C4-2B (cell line): ENCODE measurements at regions not wholly inside any gene's neighbourhood (a gene's known extent, or its start where the extent isn't known, plus 50 kb on each side); places are given as distances from the start of the nearest gene placed in this dataset.
A peak's percentile ranks its signal among the peaks of the same experiment; 100 is the strongest.
"Not testable (repeated sequence)": the region's sequence is repeated elsewhere in the genome, so short reads cannot be mapped to it uniquely, and the experiment has no call there.

Experiments used
- H3K27ac ChIP-seq: fragments of 450-650 bp; 2 replicates; pipeline ENCODE4 v1.5.1; 2017
- CTCF ChIP-seq: fragments of 450-650 bp; conservative IDR thresholded peaks from 2 replicates; pipeline ENCODE4 v1.5.1; 2017; ENCODE audit warnings: mild to moderate bottlenecking
- ZFX ChIP-seq: fragments of 450-650 bp; IDR thresholded peaks from 2 replicates; pipeline ENCODE4 v1.6.1; 2017

DNA sequence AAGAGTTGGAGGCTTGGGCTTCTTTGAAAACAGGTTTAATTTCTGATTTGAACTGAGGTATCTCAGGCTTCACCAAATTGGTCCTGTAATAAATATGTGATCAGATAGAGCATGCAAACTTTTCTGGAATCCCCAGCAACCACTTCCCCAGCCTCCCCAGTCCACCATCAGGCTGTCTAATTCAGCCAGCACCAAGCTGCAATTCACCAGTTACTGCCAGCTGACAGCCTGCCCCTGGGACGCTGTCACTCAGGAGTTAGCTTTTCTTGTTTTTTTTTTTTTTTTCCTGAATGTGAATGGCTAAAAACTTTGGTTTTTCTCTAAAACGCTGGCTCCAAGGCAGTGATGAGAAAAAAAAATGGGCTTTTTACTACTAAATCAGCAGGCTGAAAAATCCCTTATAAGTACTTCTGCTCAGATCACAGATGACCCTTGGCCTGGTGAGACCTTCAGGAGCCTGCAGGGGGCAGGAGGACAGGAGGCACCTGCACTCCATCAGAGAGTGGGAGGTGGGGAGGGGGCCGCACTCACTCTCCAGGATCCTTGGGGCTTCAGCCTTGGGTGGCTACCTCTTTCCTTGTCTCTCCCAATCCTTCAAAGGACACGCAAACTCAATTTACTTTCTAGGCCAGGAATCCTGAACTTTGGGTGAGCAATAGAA, 349.4 kb downstream of the GATA3 start:
- no peak overlapping the region for H3K27ac ChIP-seq
- TF ChIP-seq ZFX: no peak
- peak; percentile 20; the same call in 1 of the 2 replicates for TF ChIP-seq CTCF

DNA sequence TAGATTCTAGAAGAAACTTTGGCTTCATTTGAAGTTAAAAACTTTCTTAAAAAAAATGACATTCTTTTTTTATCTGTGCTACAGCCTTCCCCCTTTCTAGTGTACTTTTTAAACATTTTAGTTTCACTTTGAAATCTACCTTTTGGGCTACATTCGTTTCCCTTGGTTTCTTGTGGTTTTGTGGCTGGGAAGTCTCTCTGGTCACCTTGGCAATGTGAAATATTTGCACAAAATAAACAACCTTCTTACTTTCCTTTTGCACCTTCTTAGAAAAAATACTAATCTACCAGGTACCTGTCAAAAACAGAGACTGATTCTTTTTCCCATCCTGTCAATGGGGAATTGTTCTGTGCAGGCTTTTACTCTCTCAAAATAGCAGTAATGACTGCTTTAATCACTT, 350.2 kb downstream of the GATA3 start:
- no peak for TF ChIP-seq ZFX
- TF ChIP-seq CTCF: no peak
- H3K27ac ChIP-seq: no peak overlapping the region

- H3K27ac ChIP-seq: no peak overlapping the region
- TF ChIP-seq ZFX (no peak), CTCF (no peak)
These were observed 351.1 kb downstream of the GATA3 start for GRCh38 chr10:8405596-8405995.

GRCh38 chr10:8407501-8408021, 353.1 kb downstream of the GATA3 start:
- TF ChIP-seq CTCF (no peak), ZFX (no peak)
- no peak overlapping the region for H3K27ac ChIP-seq

GRCh38 chr10:8410506-8410905, 356.0 kb downstream of the GATA3 start:
- no peak overlapping the region for H3K27ac ChIP-seq
- TF ChIP-seq ZFX (no peak), CTCF (no peak)

GRCh38 chr10:8412541-8412940, 358.1 kb downstream of the GATA3 start:
- no peak for TF ChIP-seq CTCF
- TF ChIP-seq ZFX: no peak
- no peak overlapping the region for H3K27ac ChIP-seq

GRCh38 chr10:8415029-8415428, 360.5 kb downstream of the GATA3 start:
- H3K27ac ChIP-seq: not testable (repeated sequence)

GRCh38 chr10:8416192-8416701, 361.8 kb downstream of the GATA3 start:
- TF ChIP-seq ZFX (no peak), CTCF (no peak)
- H3K27ac ChIP-seq: no peak overlapping the region
